Transverse colon (tissue), 3 donors: ENCODE measurements at regions not wholly inside any gene's neighbourhood (a gene's known extent, or its start where the extent isn't known, plus 50 kb on each side); places are given as distances from the start of the nearest gene placed in this dataset.

ENCODE experiments used
- CTCF ChIP-seq, 5 experiments: fragments of 200-600 bp in 3 of 5; fragments of 450-650 bp in 2 of 5; sonication (generic) in 3 of 5; IDR thresholded peaks; 1 replicate in 2 of 5; 2 replicates in 3 of 5; pipeline ENCODE4 v1.5.1; 2016 to 2017; ENCODE audit warnings: antibody characterized with exemption in 5 of 5, inconsistent platforms in 3 of 5, mild to moderate bottlenecking in 2 of 5, moderate library complexity in 1 of 5
- EP300 ChIP-seq: sonication (generic); formaldehyde crosslinking; IDR thresholded peaks from one replicate; pipeline ENCODE4 v1.6.1; 2017; ENCODE audit warnings: antibody characterized with exemption, low read depth

- TF ChIP-seq CTCF (IDR thresholded peaks at IDR 0.05) (no peak), EP300 (no peak)
Measured at GRCh38 chr2:118241128-118241527, 152.9 kb downstream of the INSIG2 start.
